IPS-11a (cell line): ENCODE measurements at regions not wholly inside any gene's neighbourhood (a gene's known extent, or its start where the extent isn't known, plus 50 kb on each side); places are given as distances from the start of the nearest gene placed in this dataset.

ENCODE experiments used
- H3K4me3 ChIP-seq: one replicate; pipeline ENCODE4 v1.5.1; 2013; ENCODE audit warnings: low read depth, low read length, control low read depth

DNA sequence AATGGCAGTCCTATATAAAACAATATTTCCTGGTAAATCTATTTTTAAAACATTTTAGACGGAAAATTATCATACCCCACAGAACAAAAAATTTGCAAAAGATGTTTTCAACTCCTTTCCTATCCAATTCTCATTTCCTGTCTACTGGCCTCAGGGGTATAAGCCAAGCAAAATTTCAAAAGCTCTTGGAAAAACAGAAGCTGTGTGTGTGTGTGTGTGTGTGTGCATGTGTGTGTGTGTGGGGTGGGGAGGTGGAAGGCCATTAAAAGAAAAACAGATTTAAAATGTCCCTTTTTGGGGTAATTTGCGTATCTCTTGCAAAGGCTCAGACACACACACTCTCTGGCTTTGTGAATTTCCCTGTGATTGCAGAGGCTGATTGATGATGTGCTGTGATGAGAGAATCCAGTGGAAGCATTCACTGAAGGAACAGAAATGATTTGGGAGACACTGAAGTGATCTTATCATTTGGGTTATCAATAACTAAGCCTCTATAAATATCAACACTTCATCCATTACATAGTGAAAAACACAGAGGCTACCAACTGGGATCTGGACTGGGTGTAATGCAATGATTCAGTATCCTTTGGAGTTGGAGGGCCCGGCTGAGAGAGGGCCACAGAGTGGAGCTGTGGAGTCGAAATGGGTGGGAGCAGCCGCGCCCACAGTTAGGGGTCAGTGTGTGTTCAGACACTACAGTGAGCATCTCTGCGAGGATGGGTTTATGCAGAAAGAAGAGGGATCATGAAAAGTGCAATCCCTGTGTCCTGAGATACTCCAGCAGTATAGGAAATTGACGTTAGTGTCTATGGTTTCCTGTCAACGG lies 106.8 kb upstream of the PREP start:
- H3K4me3 ChIP-seq = no peak overlapping the region

DNA sequence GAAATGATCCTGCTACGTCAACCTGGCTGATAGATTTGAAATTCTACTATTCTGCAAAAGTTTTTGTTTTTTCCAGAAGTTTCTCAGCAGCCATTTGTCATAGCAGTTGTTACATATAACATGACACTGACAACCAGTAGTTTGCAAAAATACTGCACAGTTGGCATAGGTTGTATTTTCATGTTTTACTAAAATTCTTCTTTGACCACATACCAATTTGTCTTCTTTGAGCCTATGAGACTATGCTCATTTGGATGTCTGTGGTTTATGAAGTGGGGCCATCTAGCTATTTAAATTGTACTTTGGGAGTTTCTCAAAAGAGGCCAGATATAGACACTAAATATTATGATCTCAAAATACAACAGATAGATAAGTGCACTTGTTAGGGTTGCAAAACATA lies 104.9 kb upstream of the PREP start:
- H3K4me3 ChIP-seq = no peak overlapping the region

DNA sequence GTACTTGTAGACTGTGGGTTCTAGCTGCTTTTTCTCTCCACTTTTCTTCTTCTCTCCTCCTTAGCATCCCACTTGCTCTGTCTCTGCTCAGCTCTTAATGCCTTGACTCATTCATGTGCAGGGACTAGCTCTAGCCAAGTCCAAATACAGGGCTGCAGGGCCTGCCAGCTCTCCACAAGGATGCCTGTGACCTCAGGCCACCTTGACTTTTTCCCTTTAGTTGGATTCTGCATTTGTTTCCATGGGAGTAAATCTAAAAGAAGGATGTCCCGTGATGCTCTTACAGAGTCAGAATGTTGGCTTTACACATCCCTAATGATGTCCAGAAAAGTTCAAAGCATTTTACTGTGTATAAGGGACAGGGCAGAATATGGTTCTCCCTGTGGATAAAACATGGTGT lies 101.8 kb upstream of the PREP start:
- no peak overlapping the region for H3K4me3 ChIP-seq

DNA sequence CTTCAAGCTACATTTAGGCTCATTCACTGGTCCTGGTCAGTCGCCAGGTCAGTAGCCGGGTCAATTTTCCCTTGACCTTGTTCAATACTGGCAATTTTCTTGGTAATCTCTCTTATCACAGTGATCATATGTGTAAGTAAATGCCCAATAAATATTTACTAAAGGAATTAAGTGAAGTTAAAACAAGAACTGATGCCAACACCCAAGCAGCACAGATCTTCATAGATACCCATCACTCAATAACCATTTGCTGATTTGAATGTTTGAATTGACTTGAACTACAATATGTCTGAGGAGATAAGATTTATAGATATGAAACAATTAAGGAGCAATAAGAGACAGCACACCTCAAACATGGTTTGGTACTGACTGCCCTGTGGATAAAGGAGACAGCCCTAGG lies 100.8 kb upstream of the PREP start:
- H3K4me3 ChIP-seq = no peak overlapping the region

- H3K4me3 ChIP-seq = no peak overlapping the region
These were observed 99.0 kb upstream of the PREP start for GRCh38 chr6:105501826-105502344.

- no peak overlapping the region for H3K4me3 ChIP-seq
These were observed 98.4 kb upstream of the PREP start for GRCh38 chr6:105501246-105501645.

DNA sequence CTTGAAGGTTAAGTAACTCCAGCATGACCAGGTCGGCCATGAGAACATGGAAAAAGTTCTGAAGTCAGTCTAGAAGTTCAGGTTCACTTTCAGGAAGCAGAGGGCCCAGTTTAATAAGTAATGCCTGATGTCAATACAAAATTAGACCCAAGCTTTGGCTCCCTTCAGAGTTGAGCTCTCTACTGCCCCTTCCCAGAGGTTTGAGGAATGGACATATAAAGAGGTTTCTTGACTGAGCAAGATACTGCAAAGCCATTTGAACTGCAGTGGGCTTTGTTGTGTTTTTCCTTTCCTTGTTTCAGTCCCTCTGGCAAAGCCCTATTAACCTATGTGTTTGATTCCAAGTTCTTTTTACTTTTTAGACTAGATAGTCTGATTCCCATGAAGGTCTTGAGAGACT lies 97.8 kb upstream of the PREP start:
- H3K4me3 ChIP-seq = no peak overlapping the region

GRCh38 chr6:105499931-105500330 lies 97.0 kb upstream of the PREP start:
- H3K4me3 ChIP-seq = no peak overlapping the region

DNA sequence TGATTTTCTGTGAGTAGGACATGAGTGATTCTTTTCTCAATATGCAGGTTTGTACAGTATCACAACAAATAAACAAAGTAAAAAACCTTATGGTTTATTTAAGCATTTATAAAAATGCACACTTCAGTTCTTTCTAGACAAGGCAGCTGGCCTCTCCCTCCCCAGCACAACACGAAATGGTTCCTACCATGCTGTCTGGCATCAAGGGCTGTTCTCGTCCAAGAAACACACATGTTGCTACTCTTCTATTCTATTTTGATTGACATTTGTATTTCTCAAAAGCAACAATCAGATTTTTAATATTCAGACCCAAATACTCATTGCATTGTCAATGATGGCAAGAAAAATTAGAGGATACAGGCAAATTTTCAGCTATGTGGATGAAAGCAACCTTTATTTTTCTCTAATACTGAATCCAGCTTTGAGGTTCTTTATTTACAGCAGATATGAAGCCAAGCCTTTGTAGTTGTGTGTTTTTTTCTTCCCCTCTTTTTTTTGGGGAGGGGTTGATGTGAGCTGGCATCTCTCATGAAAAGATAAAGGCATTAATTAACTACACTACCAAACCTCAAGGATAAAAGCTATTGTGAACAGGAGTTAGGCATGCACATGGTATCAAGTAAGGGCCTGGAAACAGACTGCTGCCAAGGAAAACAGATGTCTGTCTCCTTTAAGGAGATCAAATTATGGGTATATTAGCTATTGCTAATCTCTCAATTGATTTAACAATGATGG lies 96.4 kb upstream of the PREP start:
- H3K4me3 ChIP-seq = no peak overlapping the region

GRCh38 chr6:105497549-105497948 lies 94.7 kb upstream of the PREP start:
- no peak overlapping the region for H3K4me3 ChIP-seq

DNA sequence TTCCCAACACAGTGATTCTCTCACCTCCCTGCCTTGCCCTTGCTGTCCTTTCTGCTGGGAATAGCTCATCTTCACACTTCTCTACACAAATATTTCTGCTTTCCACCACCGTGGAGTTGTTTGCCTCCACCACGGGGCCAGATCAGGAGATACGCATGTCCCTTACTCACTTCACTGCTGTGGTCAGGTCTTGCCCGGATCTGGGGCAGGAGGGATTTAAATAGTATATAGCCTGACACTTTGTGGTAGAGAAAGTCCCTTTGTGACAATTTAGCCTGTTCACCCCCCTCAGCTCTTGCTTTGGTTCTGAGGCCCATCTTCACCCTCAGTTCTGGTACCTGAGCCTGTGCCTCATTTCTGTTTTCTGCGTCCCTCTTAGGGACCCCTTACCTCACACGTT lies 92.6 kb upstream of the PREP start:
- H3K4me3 ChIP-seq = no peak overlapping the region

- no peak overlapping the region for H3K4me3 ChIP-seq
These were observed 91.8 kb upstream of the PREP start for GRCh38 chr6:105494688-105495087.

DNA sequence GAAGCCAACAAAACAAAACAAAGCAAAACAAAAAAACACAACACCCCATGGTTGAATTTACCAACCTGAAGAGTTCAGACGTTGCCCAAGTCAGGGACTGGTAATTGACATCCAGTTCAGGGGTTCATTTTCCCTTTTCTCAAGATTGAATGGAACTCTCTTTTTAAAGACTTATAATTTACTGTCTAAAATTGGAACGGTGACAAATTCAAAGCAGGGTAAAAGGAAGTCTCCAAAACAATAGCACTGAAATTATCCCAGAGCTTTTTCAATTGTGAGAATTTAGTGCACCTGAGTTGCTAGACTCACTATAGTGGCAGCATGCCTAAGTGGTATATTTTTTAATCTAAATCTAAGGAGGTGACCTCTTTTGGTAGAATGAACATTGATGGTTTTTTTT lies 90.9 kb upstream of the PREP start:
- no peak overlapping the region for H3K4me3 ChIP-seq

GRCh38 chr6:105492706-105493673 lies 90.1 kb upstream of the PREP start:
- no peak overlapping the region for H3K4me3 ChIP-seq

DNA sequence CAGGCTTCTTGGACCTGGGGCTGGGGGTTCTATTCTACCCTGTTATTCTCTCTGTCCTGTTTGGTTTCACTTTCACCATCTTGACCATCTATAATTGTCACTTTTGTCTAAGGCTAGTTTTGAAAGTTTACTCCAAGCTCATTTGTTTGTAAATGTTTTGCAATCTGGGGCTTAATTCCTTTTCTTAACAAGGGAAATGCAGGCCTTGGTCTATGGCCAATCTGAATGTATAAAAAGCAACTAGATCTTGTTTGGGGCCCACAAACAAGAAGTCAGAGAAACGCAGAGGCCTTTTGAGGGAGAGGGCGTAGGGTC lies 86.3 kb upstream of the PREP start:
- H3K4me3 ChIP-seq = no peak overlapping the region

DNA sequence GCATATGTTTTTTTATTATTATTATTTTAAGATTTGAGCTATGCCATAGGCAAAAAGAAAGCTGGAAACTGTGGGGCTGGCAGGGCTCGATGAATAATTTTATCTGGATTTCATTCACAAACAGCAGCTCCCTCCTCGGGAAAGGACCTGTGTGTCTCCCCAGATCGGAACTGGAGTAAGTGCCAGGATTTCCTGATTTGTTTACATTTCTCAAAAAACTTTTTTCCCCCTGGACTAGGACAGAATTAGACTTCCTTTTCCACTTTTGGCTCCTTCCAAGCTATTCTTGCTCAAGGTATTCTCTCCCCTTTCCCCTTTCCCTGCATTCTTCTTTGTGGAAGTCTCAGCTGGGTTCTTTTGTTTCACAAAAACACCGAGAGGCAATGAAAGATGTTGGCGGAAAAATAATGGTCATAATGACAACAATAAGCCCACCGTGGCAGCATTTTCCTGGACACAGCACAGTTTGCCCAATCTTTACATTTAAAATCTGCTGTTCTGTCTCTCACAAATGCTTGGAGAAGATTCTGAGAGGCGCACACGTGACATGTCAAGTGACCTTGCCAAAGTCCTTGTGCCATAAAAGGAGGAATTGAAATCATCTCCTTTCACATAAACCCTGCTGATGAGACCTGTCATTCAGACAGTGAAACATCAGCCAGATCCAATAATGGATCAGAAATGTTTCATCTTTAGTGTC lies 85.8 kb upstream of the PREP start:
- no peak overlapping the region for H3K4me3 ChIP-seq

- no peak overlapping the region for H3K4me3 ChIP-seq
These were observed 84.3 kb upstream of the PREP start for GRCh38 chr6:105487040-105487790.

DNA sequence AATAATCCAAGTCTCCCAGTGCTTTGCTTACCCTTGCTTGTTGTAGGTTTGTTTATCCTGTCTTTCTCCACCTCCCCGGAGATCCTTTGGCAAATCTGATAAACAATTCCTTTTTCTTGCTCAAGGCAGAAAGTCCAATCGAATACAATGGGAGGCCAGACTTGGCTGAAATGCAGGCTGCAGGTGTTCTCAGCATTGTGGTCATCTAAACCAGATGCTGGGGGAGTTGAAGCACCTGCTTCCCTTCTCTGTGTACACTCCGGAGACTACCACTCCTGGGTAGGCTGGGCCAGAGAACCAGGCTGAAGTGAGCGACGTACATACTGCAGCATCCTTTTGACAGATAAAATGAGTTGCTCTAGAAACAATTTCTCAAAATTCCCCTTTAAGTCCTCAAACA lies 82.6 kb upstream of the PREP start:
- no peak overlapping the region for H3K4me3 ChIP-seq

DNA sequence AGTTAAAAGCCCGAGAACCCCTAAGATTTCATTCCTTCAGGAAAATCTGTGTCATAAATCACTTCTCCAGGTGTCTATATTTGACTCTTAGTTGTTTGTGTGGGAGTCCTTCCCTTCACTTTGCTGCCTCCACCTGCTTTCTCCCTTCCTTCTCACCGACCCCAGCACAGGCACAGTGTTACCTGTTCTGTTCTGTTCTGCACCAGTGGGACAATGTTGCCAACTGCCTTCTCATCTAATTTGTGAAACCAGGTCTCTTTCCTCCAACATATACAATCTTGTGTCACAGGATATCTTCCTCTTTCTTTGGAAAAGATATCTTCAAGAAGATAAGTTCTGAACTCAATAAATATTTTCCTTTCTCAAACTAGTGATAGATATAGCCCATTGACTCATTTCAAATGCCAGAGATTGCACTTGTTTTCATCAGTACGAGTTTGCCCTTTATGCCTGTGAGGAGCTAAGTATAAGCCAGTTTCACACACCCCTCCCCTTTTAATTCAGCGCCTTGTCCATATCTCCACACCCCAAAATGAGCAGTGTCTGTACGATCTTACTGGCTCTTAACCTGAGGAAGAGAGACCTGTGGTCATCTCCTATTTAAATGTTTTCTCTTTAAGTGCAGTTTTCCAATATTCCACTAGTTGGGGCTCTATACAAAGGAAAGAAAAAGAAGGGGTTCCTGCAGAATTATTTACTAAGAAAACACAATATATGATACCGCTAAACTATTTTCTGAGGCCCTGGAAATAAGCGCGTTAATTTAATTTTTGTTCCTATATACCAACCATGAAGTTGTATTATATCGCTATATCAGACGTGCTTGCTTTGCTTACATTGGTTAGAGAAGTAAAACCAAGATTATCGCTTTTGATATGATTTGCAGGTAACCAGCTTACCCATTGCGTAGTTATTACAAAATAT lies 81.6 kb upstream of the PREP start:
- no peak overlapping the region for H3K4me3 ChIP-seq
